GM18951 (cell line): ENCODE measurements at regions not wholly inside any gene's neighbourhood (a gene's known extent, or its start where the extent isn't known, plus 50 kb on each side); places are given as distances from the start of the nearest gene placed in this dataset.

Experiments used
- POLR2A ChIP-seq: IDR thresholded peaks from 4 replicates; pipeline ENCODE4 v1.6.1; 2011; ENCODE audit warnings: mild to moderate bottlenecking; ENCODE audit not compliant: insufficient read length, insufficient read depth; ENCODE audit errors: extremely low read depth
- in situ Hi-C: fragments of 300-500 bp; cut with MboI; formaldehyde crosslinking; loops from one replicate; pipeline ENCODE4 v1.12.0; 2022; ENCODE audit warnings: low sequenced_read_pairs, mixed read lengths, inconsistent platforms; ENCODE audit not compliant: unreplicated experiment

- no peak for TF ChIP-seq POLR2A
- in situ Hi-C loops, result no loop called here
These were observed 54.8 kb upstream of the NDUFV2 start for GRCh38 chr18:9047715-9048114.

DNA sequence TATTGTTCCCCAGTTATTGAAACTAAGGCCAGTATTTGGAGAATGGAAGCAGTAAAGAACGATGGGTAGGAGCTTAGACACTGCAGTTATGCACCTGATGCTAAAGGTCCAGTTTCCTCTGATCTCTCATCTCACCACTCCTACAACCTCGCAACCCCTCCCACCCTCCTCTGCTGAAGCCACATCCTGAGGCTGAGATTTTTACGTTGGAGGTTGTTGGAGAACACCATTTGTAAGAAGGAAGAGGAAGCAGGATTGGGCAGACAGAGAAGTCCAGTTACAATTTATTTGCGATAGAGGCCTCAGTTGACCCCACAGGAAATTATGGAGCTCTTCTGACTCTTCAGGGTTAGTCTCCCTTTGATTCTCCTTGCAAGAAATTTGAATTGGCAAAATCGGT lies 54.3 kb upstream of the NDUFV2 start:
- in situ Hi-C loops, result no loop called here
- TF ChIP-seq POLR2A, result no peak

GRCh38 chr18:9048808-9049494 lies 53.5 kb upstream of the NDUFV2 start:
- no peak for TF ChIP-seq POLR2A
- in situ Hi-C loops, result no loop called here

GRCh38 chr18:9049495-9049809 lies 53.0 kb upstream of the NDUFV2 start:
- in situ Hi-C loops, result no loop called here
- no peak for TF ChIP-seq POLR2A

- in situ Hi-C loops, result loop anchor here (10.0 kb wide), 1 partner anchor 346 kb away; the partner anchor contains the start of gene MTCL1
These were observed 51.7 kb upstream of the NDUFV2 start for GRCh38 chr18:9050628-9051284.
